Spinal cord (tissue), 9 donors: ENCODE measurements at regions not wholly inside any gene's neighbourhood (a gene's known extent, or its start where the extent isn't known, plus 50 kb on each side); places are given as distances from the start of the nearest gene placed in this dataset.

Experiments used
- DNase-seq, 6 donors: peaks; one replicate each; pipeline versions ENCODE4 v3.0.0 to v3.0.0-alpha.2; 2013 to 2015; ENCODE audit warnings: low spot score in 6 of 6, low read depth in 4 of 6
- H3K27ac ChIP-seq: one replicate; pipeline ENCODE4 v1.5.1; 2013; ENCODE audit warnings: low read depth, low read length, control low read depth
- H3K27me3 ChIP-seq: one replicate; pipeline ENCODE4 v1.6.1; 2013; ENCODE audit warnings: low read length; ENCODE audit not compliant: control insufficient read depth, insufficient read depth
- H3K36me3 ChIP-seq: one replicate; pipeline ENCODE4 v1.6.1; 2013; ENCODE audit warnings: low read length; ENCODE audit not compliant: control insufficient read depth, insufficient read depth
- H3K4me1 ChIP-seq: one replicate; pipeline ENCODE4 v1.6.1; 2013; ENCODE audit warnings: low read length; ENCODE audit not compliant: control insufficient read depth, insufficient read depth
- H3K4me3 ChIP-seq: one replicate; pipeline ENCODE4 v1.5.1; 2013; ENCODE audit warnings: low read depth, low read length, control low read depth
- H3K9me3 ChIP-seq: one replicate; pipeline ENCODE4 v1.6.1; 2013; ENCODE audit warnings: low read length; ENCODE audit not compliant: control insufficient read depth, insufficient read depth
- WGBS: methylation state at CpG from one replicate; pipeline ENCODE4 v1.1.5; 2013; ENCODE audit warnings: missing lambda C conversion rate; ENCODE audit not compliant: insufficient coverage; 5-methylcytosine and 5-hydroxymethylcytosine counted together
- donor health status: healthy.

- no peaks in the 10 kb centered on the region for H3K36me3 ChIP-seq
- no peaks in the 10 kb centered on the region for H3K27me3 ChIP-seq
- DNase-seq = no peak
- no peak overlapping the region for H3K4me3 ChIP-seq
- H3K27ac ChIP-seq = no peak overlapping the region
- H3K9me3 ChIP-seq = no peaks in the 10 kb centered on the region
- 90% methylated on average over 2 of the region's 2 CpGs for WGBS
- H3K4me1 ChIP-seq = no peaks in the 10 kb centered on the region
These were observed 534.7 kb downstream of the LRFN5 start for GRCh38 chr14:42141328-42141727.

- WGBS = no CpG with 5 or more reads among the region's 1 CpG
- H3K9me3 ChIP-seq = no peaks in the 10 kb centered on the region
- no peak overlapping the region for H3K27ac ChIP-seq
- no peaks in the 10 kb centered on the region for H3K36me3 ChIP-seq
- H3K4me1 ChIP-seq = no peaks in the 10 kb centered on the region
- no peak overlapping the region for H3K4me3 ChIP-seq
- H3K27me3 ChIP-seq = no peaks in the 10 kb centered on the region
- peak in 1 of 6 donors; percentile 76 for DNase-seq
These were observed 534.2 kb downstream of the LRFN5 start for GRCh38 chr14:42140831-42141279.

GRCh38 chr14:42140001-42140400 lies 533.3 kb downstream of the LRFN5 start:
- Histone ChIP-seq H3K27ac (no peak overlapping the region), H3K4me3 (no peak overlapping the region), H3K27me3 (no peaks in the 10 kb centered on the region), H3K36me3 (no peaks in the 10 kb centered on the region), H3K4me1 (no peaks in the 10 kb centered on the region), H3K9me3 (no peaks in the 10 kb centered on the region)
- DNase-seq = no peak
- WGBS = 92% methylated on average over 1 of the region's 3 CpGs

- whole genome bisulfite sequencing = 92% methylated on average over 1 of the region's 1 CpG
- no peaks in the 10 kb centered on the region for H3K4me1 ChIP-seq
- no peaks in the 10 kb centered on the region for H3K36me3 ChIP-seq
- no peak for DNase-seq
- no peak overlapping the region for H3K27ac ChIP-seq
- H3K4me3 ChIP-seq = no peak overlapping the region
- no peaks in the 10 kb centered on the region for H3K9me3 ChIP-seq
- no peaks in the 10 kb centered on the region for H3K27me3 ChIP-seq
These were observed 531.7 kb downstream of the LRFN5 start for GRCh38 chr14:42138406-42138805.

GRCh38 chr14:42130815-42131214 lies 524.1 kb downstream of the LRFN5 start:
- no peaks in the 10 kb centered on the region for H3K9me3 ChIP-seq

GRCh38 chr14:42123526-42123925 lies 516.9 kb downstream of the LRFN5 start:
- Histone ChIP-seq H3K36me3 (no peaks in the 10 kb centered on the region), H3K4me1 (no peaks in the 10 kb centered on the region), H3K4me3 (no peak overlapping the region), H3K27me3 (no peaks in the 10 kb centered on the region), H3K9me3 (no peaks in the 10 kb centered on the region), H3K27ac (no peak overlapping the region)
- no peak for DNase-seq
- 92% methylated on average over 1 of the region's 1 CpG for WGBS

More at GRCh38 chr14:42130815-42131214, 524.1 kb downstream of the LRFN5 start:
- Histone ChIP-seq H3K27me3 (no peaks in the 10 kb centered on the region), H3K36me3 (no peaks in the 10 kb centered on the region), H3K27ac (no peak overlapping the region), H3K4me1 (no peaks in the 10 kb centered on the region), H3K4me3 (no peak overlapping the region)
- DNase-seq = no peak

GRCh38 chr14:42113358-42114069 lies 506.8 kb downstream of the LRFN5 start:
- H3K4me3 ChIP-seq = no peak overlapping the region
- no peaks in the 10 kb centered on the region for H3K4me1 ChIP-seq
- H3K36me3 ChIP-seq = no peaks in the 10 kb centered on the region
- DNase-seq = no peak
- no peak overlapping the region for H3K27ac ChIP-seq
- peaks cover 3% of the 10 kb centered on the region for H3K9me3 ChIP-seq
- 92% methylated on average over 58 of the region's 60 CpGs for WGBS
- H3K27me3 ChIP-seq = no peaks in the 10 kb centered on the region

- 80% methylated on average over 3 of the region's 7 CpGs for WGBS
- H3K27me3 ChIP-seq = no peaks in the 10 kb centered on the region
- H3K4me1 ChIP-seq = no peaks in the 10 kb centered on the region
These were observed 505.4 kb downstream of the LRFN5 start for GRCh38 chr14:42112108-42112507.

GRCh38 chr14:42111355-42111754 lies 504.7 kb downstream of the LRFN5 start:
- no peaks in the 10 kb centered on the region for H3K27me3 ChIP-seq
- no peaks in the 10 kb centered on the region for H3K4me1 ChIP-seq
- H3K36me3 ChIP-seq = no peaks in the 10 kb centered on the region
- no peak overlapping the region for H3K27ac ChIP-seq
- no CpG with 5 or more reads among the region's 2 CpGs for WGBS
- H3K9me3 ChIP-seq = peaks cover 3% of the 10 kb centered on the region
- DNase-seq = no peak
- H3K4me3 ChIP-seq = no peak overlapping the region

More at GRCh38 chr14:42112108-42112507, 505.4 kb downstream of the LRFN5 start:
- H3K9me3 ChIP-seq = peaks cover 3% of the 10 kb centered on the region
- H3K36me3 ChIP-seq = no peaks in the 10 kb centered on the region
- H3K27ac ChIP-seq = no peak overlapping the region
- no peak for DNase-seq
- H3K4me3 ChIP-seq = no peak overlapping the region

- no peaks in the 10 kb centered on the region for H3K27me3 ChIP-seq
- no peaks in the 10 kb centered on the region for H3K4me1 ChIP-seq
- no peak for DNase-seq
- H3K27ac ChIP-seq = no peak overlapping the region
- no peaks in the 10 kb centered on the region for H3K36me3 ChIP-seq
- H3K4me3 ChIP-seq = no peak overlapping the region
- peaks cover 3% of the 10 kb centered on the region for H3K9me3 ChIP-seq
- no CpG with 5 or more reads among the region's 1 CpG for WGBS
These were observed 503.5 kb downstream of the LRFN5 start for GRCh38 chr14:42110167-42110566.
